Caki2 (cell line): ENCODE measurements at regions not wholly inside any gene's neighbourhood (a gene's known extent, or its start where the extent isn't known, plus 50 kb on each side); places are given as distances from the start of the nearest gene placed in this dataset.
A peak's percentile ranks its signal among the peaks of the same experiment; 100 is the strongest.

ENCODE experiments used
- DNase-seq: peaks from one replicate; pipeline ENCODE4 v3.0.0-alpha.2; 2015; ENCODE audit warnings: low read depth
- in situ Hi-C: cut with HindIII; loops from 2 replicates; pipeline ENCODE4 v1.10.0; 2016; ENCODE audit warnings: low sequenced_read_pairs, low pct_unique_long_range_greater_than_20kb, mixed read lengths

DNA sequence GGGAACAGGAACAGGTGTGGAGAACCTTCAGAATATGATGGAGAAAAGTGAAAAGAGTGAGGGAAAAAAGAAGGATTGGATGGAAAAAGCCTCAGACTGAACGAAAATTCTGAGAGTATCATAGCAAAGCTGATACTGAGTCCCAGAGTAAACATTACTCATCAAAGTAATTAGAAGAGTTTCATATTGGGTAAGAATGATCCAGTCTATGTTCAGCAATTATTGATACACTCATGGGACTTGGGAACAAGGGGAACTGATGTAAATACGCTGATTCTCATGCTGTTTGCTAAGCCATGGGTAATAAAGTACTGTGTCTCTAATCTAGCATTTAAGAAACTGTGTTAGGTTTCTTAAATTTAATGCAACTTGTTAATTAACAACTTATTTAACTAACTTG is 219.9 kb upstream of the NOL4 start:
- in situ Hi-C loops = no loop called here

GRCh38 chr18:34448662-34449061 is 223.9 kb upstream of the NOL4 start:
- in situ Hi-C loops = no loop called here
- DNase-seq = no peak

More for the DNA sequence above, 219.9 kb upstream of the NOL4 start:
- DNase-seq = no peak

GRCh38 chr18:34457761-34458160 is 233.0 kb upstream of the NOL4 start:
- DNase-seq = no peak
- in situ Hi-C loops = no loop called here

DNA sequence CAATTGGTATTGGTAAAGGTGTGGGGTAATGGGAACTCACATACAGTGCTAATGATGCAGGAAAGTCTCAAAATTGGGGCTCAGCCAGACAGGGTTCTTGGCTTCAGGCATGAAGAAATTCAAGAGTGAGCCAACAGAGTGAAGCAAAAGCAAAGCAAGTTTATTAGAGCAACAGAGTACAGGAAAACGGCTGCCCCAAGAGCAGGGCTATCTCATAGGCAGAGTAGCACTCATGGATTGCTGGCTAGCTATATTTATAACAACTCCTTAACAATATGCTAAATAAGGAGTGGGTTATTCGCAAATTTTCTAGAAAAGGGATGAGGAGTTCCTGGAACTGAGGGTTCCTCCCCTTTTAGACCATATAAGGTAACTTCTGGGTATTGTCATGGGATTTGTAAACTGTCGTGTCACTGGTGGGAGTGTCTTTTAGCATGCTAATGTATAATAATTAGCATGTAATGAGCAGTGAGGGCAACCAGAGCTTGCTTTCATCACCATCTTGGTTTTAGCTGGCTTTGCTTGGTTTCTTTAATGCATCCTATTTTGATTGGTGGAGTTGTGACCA is 233.8 kb upstream of the NOL4 start:
- in situ Hi-C loops = no loop called here
- DNase-seq = no peak

DNA sequence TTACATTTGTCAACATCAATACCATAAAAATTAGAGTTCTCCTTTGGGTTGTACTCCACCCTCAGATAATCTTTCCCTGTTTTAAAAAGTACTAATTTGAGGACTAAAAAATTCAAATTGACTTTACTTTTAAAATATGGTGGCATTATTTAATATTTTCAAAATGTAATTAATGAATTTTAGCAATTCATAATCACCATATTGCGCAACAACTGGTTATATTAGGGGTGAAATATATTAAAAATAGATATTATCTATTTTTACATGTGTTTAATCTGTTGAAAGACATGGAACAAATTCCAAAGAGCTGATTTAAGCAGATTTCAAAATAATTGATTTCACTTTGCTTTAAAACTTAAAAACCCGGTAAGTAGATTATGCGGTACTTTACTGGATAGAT is 236.6 kb upstream of the NOL4 start:
- DNase-seq = no peak
- in situ Hi-C loops = no loop called here

DNA sequence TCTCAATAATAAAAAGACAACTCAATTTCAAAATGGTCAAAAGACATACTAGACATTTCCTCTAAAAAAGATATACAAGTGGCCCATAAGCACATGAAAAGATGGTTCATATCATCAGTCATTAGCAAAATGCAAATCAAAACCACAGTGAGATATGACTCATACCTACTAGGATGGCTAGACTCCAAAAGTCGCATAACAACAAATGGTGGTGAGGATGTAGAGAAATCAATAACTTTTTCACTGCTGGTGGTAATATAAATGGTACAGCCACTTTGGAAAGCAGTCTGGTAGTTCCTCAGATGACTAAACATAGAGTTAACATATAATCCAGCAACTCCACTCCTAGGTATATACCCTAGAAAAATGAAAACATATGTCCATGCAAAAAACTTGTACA is 242.3 kb upstream of the NOL4 start:
- no peak for DNase-seq
- in situ Hi-C loops = no loop called here

DNA sequence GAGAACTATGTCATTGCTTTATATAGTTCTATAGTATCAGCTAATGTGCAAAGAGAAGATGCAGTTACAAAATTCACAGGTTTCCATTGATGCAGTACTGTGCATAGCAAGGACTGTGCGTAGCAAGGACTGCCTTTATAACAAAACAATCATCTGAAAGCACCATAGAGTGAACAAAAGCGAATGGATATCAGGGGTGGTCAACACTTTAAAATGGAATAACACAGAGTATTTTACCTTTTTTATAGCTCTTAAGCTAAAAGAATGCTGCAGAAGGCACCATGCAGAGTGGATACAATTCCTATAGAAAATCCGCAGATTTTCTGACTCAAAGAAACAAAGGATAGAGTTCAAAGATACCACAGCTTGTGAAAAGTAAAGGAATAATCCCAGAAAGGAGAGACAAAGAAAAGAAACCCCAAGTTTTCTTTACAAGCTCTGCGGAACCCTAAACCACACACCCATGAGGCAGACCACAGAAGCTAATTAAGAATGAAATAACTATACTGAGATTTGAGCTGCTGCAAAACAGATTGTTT is 229.9 kb upstream of the DTNA start:
- in situ Hi-C loops = no loop called here
- no peak for DNase-seq

GRCh38 chr18:34482204-34482603 is 227.9 kb upstream of the DTNA start:
- in situ Hi-C loops = no loop called here
- DNase-seq = no peak

GRCh38 chr18:34483198-34483597 is 226.9 kb upstream of the DTNA start:
- in situ Hi-C loops = no loop called here
- no peak for DNase-seq

DNA sequence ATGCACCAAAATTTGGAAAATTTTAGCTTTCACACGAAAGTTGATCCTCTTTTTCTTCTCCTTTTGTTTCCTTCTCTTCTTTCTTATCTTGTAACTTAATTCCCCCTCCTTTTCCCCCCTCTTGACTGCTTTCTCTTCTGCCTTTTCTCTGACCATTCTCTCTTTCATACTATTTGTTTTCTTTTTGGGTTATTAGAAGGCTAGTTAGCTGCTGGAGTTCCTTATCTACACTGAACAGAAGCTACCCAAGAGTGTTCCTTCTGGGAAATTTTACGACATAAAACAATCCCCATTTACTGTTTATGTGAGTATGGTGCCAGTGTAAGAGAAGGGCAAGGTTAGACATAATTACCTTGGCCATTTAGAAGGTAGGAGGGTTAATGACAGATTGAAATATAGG is 218.4 kb upstream of the DTNA start:
- in situ Hi-C loops = no loop called here
- no peak for DNase-seq

GRCh38 chr18:34492652-34493051 is 217.4 kb upstream of the DTNA start:
- in situ Hi-C loops = no loop called here

DNA sequence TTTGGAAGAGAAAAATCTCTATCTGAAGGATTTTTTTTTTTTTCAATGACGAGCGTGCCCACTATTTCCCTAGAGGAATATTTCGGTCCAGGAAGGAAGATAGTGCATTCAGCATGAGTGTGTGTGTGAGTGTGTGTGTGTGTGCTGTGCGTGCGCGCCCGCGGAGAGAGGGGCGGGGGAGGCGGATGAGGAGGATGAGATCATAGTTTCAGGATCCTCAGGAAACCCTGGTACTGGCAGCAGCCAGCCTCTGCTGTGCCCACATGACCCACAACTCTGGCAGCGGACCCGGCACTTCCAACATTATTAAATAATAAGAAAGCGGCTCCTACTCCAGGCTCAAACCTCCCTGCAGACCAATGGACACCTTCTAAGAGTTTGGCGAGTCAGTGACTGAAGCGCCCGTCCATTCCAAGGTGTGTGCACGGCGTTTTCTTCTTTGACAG is 217.0 kb upstream of the DTNA start:
- peak; percentile 59 for DNase-seq
- in situ Hi-C loops = no loop called here

More at GRCh38 chr18:34492652-34493051, 217.4 kb upstream of the DTNA start:
- no peak for DNase-seq

GRCh38 chr18:34493566-34494358 is 216.3 kb upstream of the DTNA start:
- DNase-seq = peak; percentile 22

GRCh38 chr18:34494359-34494696 is 215.8 kb upstream of the DTNA start:
- DNase-seq = no peak
- in situ Hi-C loops = no loop called here

More at GRCh38 chr18:34493566-34494358, 216.3 kb upstream of the DTNA start:
- in situ Hi-C loops = no loop called here

- in situ Hi-C loops = no loop called here
- no peak for DNase-seq
These were observed 214.6 kb upstream of the DTNA start for GRCh38 chr18:34495506-34495905.

DNA sequence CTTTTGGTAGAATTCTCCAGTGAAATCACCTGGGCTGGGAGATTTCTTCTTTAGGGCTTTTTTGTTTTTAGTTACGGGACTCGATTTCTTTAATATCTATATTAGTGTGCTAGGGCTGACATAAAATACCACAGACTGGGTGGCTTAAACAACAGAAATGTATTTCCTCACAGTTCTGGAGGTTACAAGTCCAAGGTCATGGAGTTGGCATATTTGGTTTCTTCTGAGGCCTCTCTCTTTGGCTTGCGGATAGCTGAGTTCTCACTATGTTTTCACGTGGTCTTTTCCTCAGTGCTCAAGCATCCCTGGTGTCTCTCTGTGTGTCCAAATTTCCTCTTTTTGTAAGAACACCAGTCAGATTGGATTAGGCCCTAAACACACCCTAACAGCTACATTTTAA is 208.5 kb upstream of the DTNA start:
- in situ Hi-C loops = no loop called here
- no peak for DNase-seq

DNA sequence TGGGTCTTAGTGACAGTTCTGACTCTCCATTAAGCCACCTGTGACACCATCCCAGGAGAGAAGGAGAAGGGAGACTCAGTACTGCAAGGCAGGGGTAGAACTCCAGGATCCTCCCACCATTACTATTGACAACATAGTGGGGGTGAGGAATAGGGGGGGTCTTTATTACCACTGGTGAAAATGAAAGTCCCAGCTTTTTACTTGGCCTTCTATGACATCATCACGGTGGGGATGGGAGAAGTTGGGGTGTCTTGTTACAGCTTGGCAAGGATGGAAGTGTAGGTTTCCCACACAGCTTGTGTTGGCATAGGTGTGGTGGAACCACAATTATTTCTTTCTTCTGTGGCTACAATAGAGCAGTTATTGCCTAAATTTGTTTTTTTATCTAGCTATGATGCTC is 203.9 kb upstream of the DTNA start:
- in situ Hi-C loops = no loop called here
- no peak for DNase-seq

- no peak for DNase-seq
- in situ Hi-C loops = no loop called here
These were observed 200.9 kb upstream of the DTNA start for GRCh38 chr18:34509163-34509562.

DNA sequence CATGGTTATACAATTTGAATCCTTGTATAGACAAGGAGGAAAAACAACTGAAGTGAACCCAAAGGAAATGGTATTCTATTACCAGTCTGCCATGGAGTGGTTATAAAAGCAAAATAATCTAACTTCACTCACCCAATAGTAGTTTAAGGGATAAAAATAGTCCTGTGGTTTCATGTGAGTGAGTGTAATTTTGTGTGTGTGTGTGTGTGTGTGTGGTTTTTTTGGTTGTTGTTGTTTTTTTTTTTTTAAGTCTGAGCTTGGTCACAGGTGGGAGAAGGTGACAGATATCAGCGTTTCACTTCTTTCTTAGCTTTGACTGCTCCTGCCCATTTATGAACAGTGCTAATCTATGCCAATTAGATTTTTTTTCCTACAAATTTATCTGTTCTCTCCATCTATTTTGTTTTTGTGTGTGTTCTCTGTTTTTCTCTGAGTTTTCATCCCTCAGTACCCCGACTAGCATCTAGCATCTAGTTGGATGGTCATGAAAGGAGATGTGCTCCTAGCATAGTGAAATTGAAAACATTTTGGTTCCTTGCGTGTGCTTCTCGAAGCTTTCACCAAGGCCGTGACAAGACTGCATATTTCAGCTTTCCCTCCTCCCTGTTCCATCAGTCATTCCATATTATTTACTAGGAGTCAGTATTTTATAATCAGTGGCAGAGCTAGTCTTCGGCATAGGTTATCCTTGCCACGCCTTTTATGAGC is 200.1 kb upstream of the DTNA start:
- in situ Hi-C loops = no loop called here
- no peak for DNase-seq
